ENCODE measurements at regions not wholly inside any gene's neighbourhood (a gene's known extent, or its start where the extent isn't known, plus 50 kb on each side); places are given as distances from the start of the nearest gene placed in this dataset.

DNA sequence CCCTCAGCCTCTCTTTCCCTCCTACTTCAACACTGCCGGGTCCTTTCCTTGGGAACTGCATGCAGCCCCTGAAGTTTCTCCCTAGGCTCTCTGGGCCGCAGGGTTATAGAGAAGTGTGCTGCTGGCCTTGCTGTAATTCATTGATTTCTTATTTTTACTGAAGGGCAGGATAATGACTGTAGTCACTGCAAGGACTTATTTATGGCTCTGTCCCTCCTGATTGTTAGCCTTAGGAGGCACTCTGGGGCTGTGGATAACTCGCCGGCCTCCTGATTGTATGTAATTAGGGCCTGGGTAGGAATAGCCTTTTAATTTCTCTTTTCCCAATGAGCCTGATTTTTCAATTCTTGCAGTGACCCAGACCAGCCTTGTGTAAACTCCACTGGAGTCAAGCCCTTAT, 138.3 kb upstream of the CDH13 start:
- DNase-seq = no peak

DNA sequence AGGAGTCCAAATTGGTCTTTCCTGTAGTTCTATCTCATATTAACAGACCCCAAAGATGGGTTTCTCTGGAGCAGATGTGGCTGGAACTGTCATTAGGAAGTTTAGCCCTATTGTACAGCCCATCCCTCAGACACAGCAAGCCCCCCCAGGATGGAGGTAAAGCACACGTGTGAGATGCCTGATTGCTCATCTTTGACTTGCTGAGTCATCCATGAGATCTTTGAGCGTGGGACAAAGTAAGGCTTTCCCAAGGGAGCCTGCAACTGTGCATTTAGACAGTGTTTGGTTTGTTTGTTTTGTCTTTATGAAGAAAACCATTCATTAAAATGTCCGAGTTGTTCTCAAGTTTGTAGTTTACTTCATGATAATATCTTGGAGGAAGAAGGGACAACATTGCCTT, 145.3 kb upstream of the CDH13 start:
- DNase-seq = no peak

DNA sequence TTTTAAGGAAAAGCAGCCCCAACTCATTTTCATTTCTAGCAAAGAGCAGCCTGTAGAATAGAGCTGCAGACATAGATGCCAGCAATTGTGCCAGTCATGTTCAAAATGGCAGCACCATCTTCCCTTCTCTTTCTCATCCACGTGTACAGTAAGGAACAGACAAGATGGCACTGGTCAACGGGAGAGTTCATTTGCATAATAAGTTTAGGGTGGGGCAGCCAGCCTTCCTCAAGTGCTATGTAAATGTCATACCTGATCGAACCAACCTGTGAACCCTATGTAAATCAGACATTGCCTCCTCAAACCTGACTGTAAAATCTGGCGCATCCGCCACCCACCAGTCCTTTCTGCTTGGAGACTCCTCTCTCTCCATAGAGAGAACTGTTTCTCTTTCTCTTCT, 150.0 kb upstream of the CDH13 start:
- DNase-seq = no peak

DNA sequence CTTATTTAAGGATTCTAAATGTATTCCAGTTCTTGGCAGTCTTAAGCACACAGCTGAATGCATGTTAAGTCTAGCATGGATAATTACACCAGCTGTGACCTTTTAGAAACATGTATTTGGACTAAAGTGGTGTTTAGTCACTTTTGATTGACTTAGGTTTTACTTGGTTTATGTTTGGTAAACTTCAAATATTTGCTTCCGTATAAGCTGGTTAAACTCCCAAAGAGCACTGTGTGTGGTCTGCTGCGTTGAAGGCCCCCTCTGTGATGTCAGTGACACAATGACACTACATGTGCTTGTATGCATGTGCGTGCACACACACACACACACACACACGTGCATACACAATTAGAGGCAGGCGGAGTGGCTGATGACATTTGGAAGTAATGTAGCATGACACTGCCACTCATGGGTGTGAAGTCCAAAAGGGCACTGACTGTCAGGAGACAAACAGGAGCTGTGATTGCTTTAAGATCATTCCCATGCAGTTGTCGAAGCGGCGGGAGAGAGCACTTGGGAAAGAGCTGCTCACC, 156.1 kb upstream of the CDH13 start:
- DNase-seq = no peak

- no peak for DNase-seq
Measured at GRCh38 chr16:82470016-82470415, 156.8 kb upstream of the CDH13 start.

GRCh38 chr16:82464187-82464586, 162.6 kb upstream of the CDH13 start:
- DNase-seq = no peak

GRCh38 chr16:82460766-82461165, 166.0 kb upstream of the CDH13 start:
- DNase-seq = no peak

DNA sequence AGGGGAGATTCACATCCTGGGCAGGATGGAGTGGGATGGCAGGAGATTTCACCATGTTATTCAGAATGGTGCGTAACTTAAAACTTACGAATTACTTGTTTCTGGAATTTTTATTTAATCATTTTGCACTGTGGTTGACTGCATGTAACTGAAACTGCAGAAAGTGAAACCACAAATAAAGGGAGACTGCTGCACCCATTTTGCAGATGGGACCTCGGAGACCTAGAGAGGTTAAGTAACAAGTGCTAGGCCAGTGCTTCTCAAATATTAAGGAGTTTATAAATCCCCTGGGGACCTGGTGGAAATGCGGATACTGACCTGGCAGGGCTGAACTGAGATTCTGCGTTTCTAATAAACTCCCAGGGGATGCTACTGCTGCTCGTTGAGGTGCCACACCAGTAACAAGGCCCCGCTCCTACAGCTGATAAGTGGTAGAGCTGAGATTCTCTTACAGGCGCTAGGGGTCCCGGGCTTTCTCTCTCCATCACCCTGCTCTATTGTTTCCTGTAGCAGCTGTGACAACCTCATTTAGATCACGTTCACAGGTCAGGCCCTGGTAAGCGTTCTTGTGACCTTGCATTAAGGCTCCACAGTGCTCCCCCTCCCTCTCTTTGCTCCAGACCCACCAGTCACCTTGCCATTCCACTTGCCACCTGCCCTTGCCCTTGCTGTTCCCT, 167.1 kb upstream of the CDH13 start:
- no peak for DNase-seq

GRCh38 chr16:82456683-82457082, 170.1 kb upstream of the CDH13 start:
- DNase-seq = no peak

DNA sequence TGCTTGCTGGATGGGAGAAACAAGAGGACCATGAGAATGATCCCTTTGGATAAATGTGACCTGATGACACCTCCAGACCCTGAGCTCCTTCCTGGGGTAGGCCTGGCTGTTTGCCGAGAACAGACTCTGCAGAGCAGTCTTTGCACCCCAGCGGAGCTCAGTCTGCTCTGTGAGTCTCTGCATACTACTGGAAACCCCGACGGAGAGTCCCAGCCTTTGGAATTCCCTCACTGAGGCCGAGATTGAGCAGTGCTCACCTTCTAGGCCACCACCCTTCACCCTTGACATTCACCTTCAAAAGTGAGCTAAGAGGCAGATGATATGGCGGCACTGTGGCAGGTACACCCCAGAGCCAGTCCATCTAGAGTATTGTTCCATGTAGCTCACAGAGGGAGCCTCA, 172.2 kb upstream of the CDH13 start:
- DNase-seq = no peak

- no peak for DNase-seq
Measured at GRCh38 chr16:82454152-82454551, 172.6 kb upstream of the CDH13 start.

DNA sequence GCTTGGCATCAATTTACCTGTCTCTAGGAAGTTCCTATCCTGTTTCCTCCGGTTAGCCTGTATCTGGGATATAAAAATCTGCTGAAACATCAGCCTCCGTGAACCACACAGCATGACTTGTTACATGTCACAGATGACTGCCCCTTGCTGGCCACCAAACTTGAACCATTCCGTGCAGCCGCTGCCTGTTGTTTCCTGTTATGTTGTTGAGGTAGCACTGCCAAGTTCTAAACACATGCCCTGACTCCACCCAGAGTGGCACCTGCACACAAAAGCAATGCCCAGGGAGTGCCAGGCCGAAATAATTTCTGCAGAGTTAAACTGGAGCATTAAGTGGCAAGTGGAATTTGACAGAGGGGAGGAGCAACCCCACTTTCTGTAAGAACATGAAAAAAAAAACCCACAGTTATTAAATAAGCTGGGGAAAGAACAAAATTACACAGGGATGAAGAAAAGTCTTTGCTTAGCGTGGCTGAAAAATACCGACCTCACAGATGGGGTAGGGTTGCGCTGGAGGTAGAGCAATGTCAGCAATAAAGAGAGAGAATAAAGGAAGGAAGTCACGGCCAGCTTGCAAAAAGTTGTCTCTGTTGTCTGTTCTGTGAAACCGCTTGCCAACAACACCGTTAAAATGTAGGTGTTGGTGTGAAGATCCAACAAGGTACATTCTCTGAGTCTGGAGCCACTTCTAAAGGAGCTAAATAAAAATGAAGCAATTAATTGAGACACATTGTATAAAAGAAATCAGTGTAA, 174.6 kb upstream of the CDH13 start:
- DNase-seq = no peak

GRCh38 chr16:82451449-82451848, 175.3 kb upstream of the CDH13 start:
- DNase-seq = no peak

GRCh38 chr16:82440336-82440735, 186.4 kb upstream of the CDH13 start:
- DNase-seq = no peak

GRCh38 chr16:82439678-82440293, 187.0 kb upstream of the CDH13 start:
- DNase-seq = no peak

DNA sequence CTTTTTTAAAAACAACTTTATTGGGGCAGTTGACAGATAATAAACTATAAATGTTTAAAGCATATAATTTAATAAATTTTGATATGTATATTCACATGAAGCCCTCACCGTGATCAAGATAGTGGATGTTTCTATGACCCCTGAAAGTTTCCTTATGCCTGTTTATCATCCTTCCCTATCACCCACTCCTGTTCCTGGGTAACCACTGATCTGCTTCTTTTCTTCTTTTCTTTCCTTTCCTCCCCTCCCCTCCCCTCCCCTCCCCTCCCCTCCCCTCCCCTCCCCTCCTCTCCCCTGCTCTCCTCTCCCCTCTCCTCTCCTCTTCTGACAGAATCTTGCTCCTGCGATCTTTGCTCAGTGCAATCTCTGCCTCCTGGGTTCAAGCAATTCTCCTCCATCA, 193.7 kb upstream of the CDH13 start:
- no peak for DNase-seq

- DNase-seq = no peak
Measured at GRCh38 chr16:82432261-82432660, 194.5 kb upstream of the CDH13 start.

DNA sequence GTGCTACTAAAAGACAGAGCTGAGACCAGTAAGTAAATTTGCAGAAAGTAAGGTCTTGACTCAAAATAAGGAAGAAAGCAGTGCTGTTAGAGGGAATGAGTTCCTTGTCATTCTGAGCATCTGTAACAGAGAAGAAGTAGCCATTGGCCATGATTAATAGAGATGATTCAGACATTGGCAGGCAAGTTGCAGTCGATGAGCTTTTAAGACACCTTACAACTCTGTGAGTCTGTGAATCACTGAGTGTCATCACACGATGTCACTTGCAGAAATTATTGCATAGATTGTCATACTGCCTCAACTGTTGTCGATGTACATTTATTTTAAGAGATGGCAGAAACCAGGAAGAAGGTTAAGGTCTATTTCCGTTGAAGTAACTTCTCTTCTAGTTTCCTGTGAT, 201.1 kb upstream of the CDH13 start:
- DNase-seq = no peak

- DNase-seq = no peak
Measured at GRCh38 chr16:82421851-82422250, 204.9 kb upstream of the CDH13 start.

DNA sequence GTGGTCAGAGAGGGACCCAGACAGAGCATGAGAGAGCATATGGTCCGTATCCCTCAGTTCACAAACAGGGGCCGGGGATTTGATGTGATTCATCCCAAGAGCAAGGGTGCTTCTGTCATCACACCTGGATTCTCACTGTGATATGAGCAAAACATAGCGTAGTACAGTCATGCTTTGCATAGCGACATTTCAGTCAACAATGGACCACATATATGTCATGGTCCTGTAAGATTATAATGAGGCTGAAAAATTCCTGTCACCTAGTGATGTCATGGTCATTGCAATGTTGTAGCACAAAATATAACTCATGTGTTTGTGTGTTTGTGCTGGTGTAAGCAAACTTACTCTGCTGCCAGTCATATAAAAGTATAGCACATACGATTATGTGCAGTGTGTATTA, 207.4 kb upstream of the CDH13 start:
- no peak for DNase-seq

GRCh38 chr16:82414476-82414875, 212.3 kb upstream of the CDH13 start:
- no peak for DNase-seq

- no peak for DNase-seq
Measured at GRCh38 chr16:82412770-82413169, 214.0 kb upstream of the CDH13 start.

- DNase-seq = no peak
Measured at GRCh38 chr16:82405736-82406135, 221.0 kb upstream of the CDH13 start.
